ENCODE measurements at regions not wholly inside any gene's neighbourhood (a gene's known extent, or its start where the extent isn't known, plus 50 kb on each side); places are given as distances from the start of the nearest gene placed in this dataset.

DNA sequence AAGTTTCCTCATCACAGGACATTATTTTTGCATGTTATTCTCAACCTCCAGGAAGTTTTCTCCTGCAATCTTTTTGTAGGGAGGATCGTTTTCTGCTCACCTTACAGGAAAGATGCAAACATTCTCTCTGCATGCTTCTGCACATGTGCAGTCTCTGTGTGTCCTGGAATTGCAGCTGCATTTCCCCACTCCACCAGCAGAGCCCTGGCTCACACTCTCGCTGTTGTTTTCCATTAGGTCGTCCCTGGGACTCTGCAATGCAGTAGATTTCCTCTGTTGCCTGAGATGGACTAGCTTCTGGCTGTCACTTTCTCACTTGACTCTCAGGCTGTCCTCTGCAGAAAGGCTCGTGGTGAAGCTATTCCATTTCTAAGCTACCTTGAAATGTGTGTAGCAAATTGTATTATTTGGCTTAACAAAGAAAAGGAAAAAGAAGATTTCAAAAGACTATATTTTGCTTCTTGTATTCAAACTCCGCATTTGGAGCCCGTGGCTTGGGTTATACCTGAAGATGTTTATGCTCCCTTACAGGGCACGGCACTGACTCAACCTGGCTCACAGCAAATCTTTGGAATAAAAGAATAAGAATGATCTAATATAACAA, 346.7 kb downstream of the RAD51AP2 start:
- CTCF ChIA-PET: interaction anchor here (0.6 to 1.9 kb wide), 7 partner anchors 10 to 499 kb away, joined by 3 to 8 read pairs (median 3); no protein-coding TSS in a partner anchor
- TF ChIP-seq CTCF (IDR thresholded peaks at IDR 0.05; ENCODE audit: insufficient read depth, low read length, missing control alignments): peak; percentile 69

DNA sequence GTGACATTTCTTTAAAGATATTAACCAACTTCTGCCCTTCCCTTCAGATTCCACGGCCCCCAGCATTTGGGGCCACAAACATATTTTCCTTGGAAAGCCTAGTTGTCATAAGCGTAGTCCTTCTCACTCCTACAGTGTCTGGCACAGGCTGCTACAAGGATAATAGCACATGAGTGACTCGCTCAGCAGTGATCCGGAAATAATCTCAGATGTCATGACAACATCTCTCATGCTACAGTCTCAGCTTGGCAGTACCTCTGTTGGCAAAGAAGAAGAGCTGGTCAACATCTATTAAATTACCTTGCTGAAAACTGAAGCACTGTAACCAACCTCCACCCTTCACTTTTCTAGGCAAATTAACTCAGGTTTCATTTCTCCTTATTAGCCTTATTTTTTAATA, 351.7 kb downstream of the RAD51AP2 start:
- DNase-seq (ENCODE audit: low read depth, low spot score): no peak
- H3K4me3 ChIP-seq (ENCODE audit: low read depth, low read length): no peak overlapping the region
- CTCF ChIA-PET: no interaction called here

More for the DNA sequence above, 346.7 kb downstream of the RAD51AP2 start:
- H3K4me3 ChIP-seq (ENCODE audit: low read depth, low read length): no peak overlapping the region
- DNase-seq (ENCODE audit: low read depth, low spot score): no peak
- POLR2A ChIA-PET: no interaction called here

DNA sequence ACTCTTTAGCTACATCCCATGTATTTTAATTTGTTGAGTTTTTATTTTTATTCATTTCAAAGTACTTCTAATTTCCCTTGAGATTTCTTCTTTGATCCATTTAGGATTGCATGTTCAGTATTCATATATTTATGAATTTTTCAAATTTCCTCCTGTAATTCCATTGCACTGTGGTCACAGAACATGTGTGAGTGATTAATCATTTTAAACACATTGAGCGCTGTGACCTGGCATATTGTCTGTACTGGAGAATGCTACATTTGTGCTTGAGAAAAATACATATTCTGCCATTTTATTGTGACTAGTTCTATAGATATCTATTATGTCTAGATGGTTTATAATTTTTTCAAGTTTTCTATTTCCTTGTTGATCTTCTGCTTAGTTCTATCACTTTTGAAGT, 353.7 kb downstream of the RAD51AP2 start:
- POLR2A ChIA-PET: no interaction called here
- DNase-seq (ENCODE audit: low read depth, low spot score): no peak
- CTCF ChIA-PET: no interaction called here
- no peak overlapping the region for H3K4me3 ChIP-seq (ENCODE audit: low read depth, low read length)
- no peak for TF ChIP-seq CTCF (IDR thresholded peaks at IDR 0.05; ENCODE audit: insufficient read depth, low read length, missing control alignments)

More for the DNA sequence above, 351.7 kb downstream of the RAD51AP2 start:
- no peak for TF ChIP-seq CTCF (IDR thresholded peaks at IDR 0.05; ENCODE audit: insufficient read depth, low read length, missing control alignments)
- POLR2A ChIA-PET: no interaction called here

GRCh38 chr2:17163638-17164037, 354.6 kb downstream of the RAD51AP2 start:
- H3K4me3 ChIP-seq (ENCODE audit: low read depth, low read length): no peak overlapping the region
- ChIA-PET POLR2A (no interaction called here), CTCF (no interaction called here)
- no peak for DNase-seq (ENCODE audit: low read depth, low spot score)
- no peak for TF ChIP-seq CTCF (IDR thresholded peaks at IDR 0.05; ENCODE audit: insufficient read depth, low read length, missing control alignments)

DNA sequence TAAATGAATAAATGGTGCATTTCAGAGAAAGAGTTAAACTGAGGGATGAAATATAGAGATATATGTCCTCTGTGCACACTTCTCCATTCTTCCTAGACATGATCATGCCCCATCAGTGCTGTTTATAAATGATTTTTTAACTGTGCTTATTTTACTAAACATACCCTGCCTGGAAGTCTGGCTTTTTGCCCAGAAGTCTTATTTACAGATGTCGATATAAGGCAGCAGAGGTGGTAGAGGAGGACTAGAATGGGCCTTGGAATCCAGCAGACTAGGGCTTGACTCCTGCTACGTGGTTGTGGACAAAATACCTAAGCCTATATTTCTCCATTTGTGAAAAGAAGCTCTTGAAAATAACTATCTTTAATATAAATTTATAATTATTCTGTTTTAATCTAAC, 355.5 kb downstream of the RAD51AP2 start:
- CTCF ChIA-PET: no interaction called here
- DNase-seq (ENCODE audit: low read depth, low spot score): no peak
- no peak overlapping the region for H3K4me3 ChIP-seq (ENCODE audit: low read depth, low read length)
- POLR2A ChIA-PET: no interaction called here
- TF ChIP-seq CTCF (IDR thresholded peaks at IDR 0.05; ENCODE audit: insufficient read depth, low read length, missing control alignments): no peak

- no peak for DNase-seq (ENCODE audit: low read depth, low spot score)
- ChIA-PET POLR2A (no interaction called here), CTCF (no interaction called here)
- no peak overlapping the region for H3K4me3 ChIP-seq (ENCODE audit: low read depth, low read length)
- TF ChIP-seq CTCF (IDR thresholded peaks at IDR 0.05; ENCODE audit: insufficient read depth, low read length, missing control alignments): no peak
Measured at GRCh38 chr2:17160594-17160993, 357.6 kb downstream of the RAD51AP2 start.

Measured in AG04449 (cell line).